ENCODE measurements at regions not wholly inside any gene's neighbourhood (a gene's known extent, or its start where the extent isn't known, plus 50 kb on each side); places are given as distances from the start of the nearest gene placed in this dataset.

- no peak for TF ChIP-seq CTCF (conservative IDR thresholded peaks at IDR 0.05; ENCODE audit: low read depth in 2 of 2)
Measured at GRCh38 chr1:242802973-242803372, 278.5 kb upstream of the PLD5 start (continued).

GRCh38 chr1:242800521-242800920 is 276.0 kb upstream of the PLD5 start:
- H2AFZ ChIP-seq: no peak overlapping the region
- H3K27me3 ChIP-seq (ENCODE audit: insufficient read depth): no peaks in the 10 kb centered on the region
- no peaks in the 10 kb centered on the region for H3K4me1 Mint-ChIP-seq
- TF ChIP-seq POLR2AphosphoS5 (IDR thresholded peaks at IDR 0.05; ENCODE audit: low read depth) (no peak), CTCF (conservative IDR thresholded peaks at IDR 0.05; ENCODE audit: low read depth in 2 of 2) (no peak), JUNB (IDR thresholded peaks at IDR 0.05; ENCODE audit: unreplicated experiment) (no peak), CREB1 (CRISPR knock-in tag; IDR thresholded peaks at IDR 0.05; ENCODE audit: low read depth) (no peak), EZH2phosphoT487 (IDR thresholded peaks at IDR 0.05; ENCODE audit: unreplicated experiment) (no peak), ZNF331 (CRISPR knock-in tag; IDR thresholded peaks at IDR 0.05; ENCODE audit: low read depth) (no peak), ZNF114 (CRISPR knock-in tag; IDR thresholded peaks at IDR 0.05) (no peak), STAT1 (IDR thresholded peaks at IDR 0.05; ENCODE audit: unreplicated experiment) (no peak), EZH2 (IDR thresholded peaks at IDR 0.05; ENCODE audit: low read depth, unreplicated experiment) (no peak), NANOG (IDR thresholded peaks at IDR 0.05; ENCODE audit: borderline replicate concordance) (no peak)
- TF ChIP-seq, protein P1, sequence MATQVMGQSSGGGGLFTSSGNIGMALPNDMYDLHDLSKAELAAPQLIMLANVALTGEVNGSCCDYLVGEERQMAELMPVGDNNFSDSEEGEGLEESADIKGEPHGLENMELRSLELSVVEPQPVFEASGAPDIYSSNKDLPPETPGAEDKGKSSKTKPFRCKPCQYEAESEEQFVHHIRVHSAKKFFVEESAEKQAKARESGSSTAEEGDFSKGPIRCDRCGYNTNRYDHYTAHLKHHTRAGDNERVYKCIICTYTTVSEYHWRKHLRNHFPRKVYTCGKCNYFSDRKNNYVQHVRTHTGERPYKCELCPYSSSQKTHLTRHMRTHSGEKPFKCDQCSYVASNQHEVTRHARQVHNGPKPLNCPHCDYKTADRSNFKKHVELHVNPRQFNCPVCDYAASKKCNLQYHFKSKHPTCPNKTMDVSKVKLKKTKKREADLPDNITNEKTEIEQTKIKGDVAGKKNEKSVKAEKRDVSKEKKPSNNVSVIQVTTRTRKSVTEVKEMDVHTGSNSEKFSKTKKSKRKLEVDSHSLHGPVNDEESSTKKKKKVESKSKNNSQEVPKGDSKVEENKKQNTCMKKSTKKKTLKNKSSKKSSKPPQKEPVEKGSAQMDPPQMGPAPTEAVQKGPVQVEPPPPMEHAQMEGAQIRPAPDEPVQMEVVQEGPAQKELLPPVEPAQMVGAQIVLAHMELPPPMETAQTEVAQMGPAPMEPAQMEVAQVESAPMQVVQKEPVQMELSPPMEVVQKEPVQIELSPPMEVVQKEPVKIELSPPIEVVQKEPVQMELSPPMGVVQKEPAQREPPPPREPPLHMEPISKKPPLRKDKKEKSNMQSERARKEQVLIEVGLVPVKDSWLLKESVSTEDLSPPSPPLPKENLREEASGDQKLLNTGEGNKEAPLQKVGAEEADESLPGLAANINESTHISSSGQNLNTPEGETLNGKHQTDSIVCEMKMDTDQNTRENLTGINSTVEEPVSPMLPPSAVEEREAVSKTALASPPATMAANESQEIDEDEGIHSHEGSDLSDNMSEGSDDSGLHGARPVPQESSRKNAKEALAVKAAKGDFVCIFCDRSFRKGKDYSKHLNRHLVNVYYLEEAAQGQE (IDR thresholded peaks at IDR 0.05; ENCODE audit: unreplicated experiment): no peak
- TF ChIP-seq, protein P2, sequence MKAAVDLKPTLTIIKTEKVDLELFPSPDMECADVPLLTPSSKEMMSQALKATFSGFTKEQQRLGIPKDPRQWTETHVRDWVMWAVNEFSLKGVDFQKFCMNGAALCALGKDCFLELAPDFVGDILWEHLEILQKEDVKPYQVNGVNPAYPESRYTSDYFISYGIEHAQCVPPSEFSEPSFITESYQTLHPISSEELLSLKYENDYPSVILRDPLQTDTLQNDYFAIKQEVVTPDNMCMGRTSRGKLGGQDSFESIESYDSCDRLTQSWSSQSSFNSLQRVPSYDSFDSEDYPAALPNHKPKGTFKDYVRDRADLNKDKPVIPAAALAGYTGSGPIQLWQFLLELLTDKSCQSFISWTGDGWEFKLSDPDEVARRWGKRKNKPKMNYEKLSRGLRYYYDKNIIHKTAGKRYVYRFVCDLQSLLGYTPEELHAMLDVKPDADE (IDR thresholded peaks at IDR 0.05): no peak

More at GRCh38 chr1:242800521-242800920, 276.0 kb upstream of the PLD5 start:
- H3K79me2 ChIP-seq (replicated peaks; ENCODE audit: insufficient read depth): no peaks in the 10 kb centered on the region
- H4K20me1 ChIP-seq (replicated peaks; ENCODE audit: insufficient read depth): no peaks in the 10 kb centered on the region
- H3K4me3 ChIP-seq: no peak overlapping the region
- Mint-ChIP-seq H3K36me3 (ENCODE audit: low read depth) (no peaks in the 10 kb centered on the region), H3K27ac (no peak overlapping the region), H3K4me3 (no peak overlapping the region), H3K27me3 (ENCODE audit: insufficient read depth, low read depth, poor library complexity) (no peaks in the 10 kb centered on the region), H3K9me3 (no peaks in the 10 kb centered on the region)
- no peaks in the 10 kb centered on the region for H3F3A ChIP-seq (replicated peaks; ENCODE audit: low read depth)
- no peak overlapping the region for H3K27ac ChIP-seq (ENCODE audit: low read depth)
- H3K4me2 ChIP-seq: no peak overlapping the region
- DNase-seq (ENCODE audit: low spot score): no peak
- no peaks in the 10 kb centered on the region for H3K9me2 ChIP-seq (ENCODE audit: insufficient read depth)
- H3K4me1 ChIP-seq (ENCODE audit: insufficient read depth): no peaks in the 10 kb centered on the region
- no peak for ATAC-seq
- H3K36me3 ChIP-seq (ENCODE audit: insufficient read depth): no peaks in the 10 kb centered on the region

Measured in GM23338 (cell line).